GM21423 (cell line): ENCODE measurements at regions not wholly inside any gene's neighbourhood (a gene's known extent, or its start where the extent isn't known, plus 50 kb on each side); places are given as distances from the start of the nearest gene placed in this dataset.

Source experiments
- ATAC-seq: cut with Tn5 transposase; IDR thresholded peaks from one replicate; pipeline ENCODE4 v1.9.1; 2021; ENCODE audit warnings: mild to moderate bottlenecking, moderate library complexity; ENCODE audit not compliant: unreplicated experiment

GRCh38 chr1:219478811-219479210, 134.1 kb downstream of the ZC3H11B start:
- no peak for ATAC-seq

GRCh38 chr1:219477861-219478260, 135.0 kb downstream of the ZC3H11B start:
- ATAC-seq = no peak

- ATAC-seq = no peak
These were observed 136.2 kb downstream of the ZC3H11B start for GRCh38 chr1:219476716-219477115.

- peak; percentile 86 for ATAC-seq
These were observed 136.8 kb downstream of the ZC3H11B start for GRCh38 chr1:219476116-219476515.

DNA sequence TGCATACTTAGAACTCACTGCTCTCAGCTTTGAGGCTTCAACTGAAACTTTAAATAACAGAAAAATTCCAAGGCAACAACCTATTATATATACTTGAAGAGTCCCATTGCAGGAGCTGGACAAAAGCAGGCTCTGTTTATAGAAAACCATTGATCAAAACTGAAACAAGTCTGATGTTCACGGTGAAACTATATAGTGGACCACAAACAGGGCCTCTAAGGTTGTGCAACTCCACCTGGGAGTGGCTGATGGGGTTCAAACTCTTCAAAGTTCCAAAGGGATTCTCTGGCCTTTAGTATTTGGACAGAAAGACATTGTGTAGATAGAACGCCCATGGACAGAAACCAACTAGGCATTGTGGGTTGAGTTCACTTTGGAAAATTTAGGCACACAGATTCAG, 140.3 kb downstream of the ZC3H11B start:
- ATAC-seq = peak; percentile 38

- no peak for ATAC-seq
These were observed 145.4 kb downstream of the ZC3H11B start for GRCh38 chr1:219467524-219467923.

GRCh38 chr1:219466766-219467165, 146.1 kb downstream of the ZC3H11B start:
- no peak for ATAC-seq

- peak; percentile 39 for ATAC-seq
These were observed 147.5 kb downstream of the ZC3H11B start for GRCh38 chr1:219465212-219466093.

DNA sequence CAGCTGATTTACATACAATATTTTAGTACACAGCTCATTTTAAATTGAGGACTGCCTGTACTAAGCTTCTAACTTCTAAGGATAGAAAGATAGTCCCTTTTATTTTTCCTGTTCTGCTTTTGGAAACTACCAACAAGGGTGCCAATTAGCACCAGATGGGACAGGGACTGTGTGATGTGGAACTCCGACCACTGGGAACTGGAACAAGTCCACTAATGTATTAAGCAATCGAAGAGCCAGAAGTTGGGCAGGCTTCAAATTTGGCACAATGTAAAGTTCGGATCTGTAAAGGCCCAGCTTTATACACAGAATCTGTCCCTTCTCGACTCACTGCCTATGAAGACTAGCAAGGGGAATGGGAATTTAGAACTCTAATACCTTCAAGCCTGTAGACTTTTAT, 149.3 kb downstream of the ZC3H11B start:
- no peak for ATAC-seq

- ATAC-seq = no peak
These were observed 150.9 kb downstream of the ZC3H11B start for GRCh38 chr1:219461981-219462400.

GRCh38 chr1:219460896-219461815, 151.7 kb downstream of the ZC3H11B start:
- ATAC-seq = peak; percentile 85

- peak; percentile 27 for ATAC-seq
These were observed 152.6 kb downstream of the ZC3H11B start for GRCh38 chr1:219460081-219460895.

DNA sequence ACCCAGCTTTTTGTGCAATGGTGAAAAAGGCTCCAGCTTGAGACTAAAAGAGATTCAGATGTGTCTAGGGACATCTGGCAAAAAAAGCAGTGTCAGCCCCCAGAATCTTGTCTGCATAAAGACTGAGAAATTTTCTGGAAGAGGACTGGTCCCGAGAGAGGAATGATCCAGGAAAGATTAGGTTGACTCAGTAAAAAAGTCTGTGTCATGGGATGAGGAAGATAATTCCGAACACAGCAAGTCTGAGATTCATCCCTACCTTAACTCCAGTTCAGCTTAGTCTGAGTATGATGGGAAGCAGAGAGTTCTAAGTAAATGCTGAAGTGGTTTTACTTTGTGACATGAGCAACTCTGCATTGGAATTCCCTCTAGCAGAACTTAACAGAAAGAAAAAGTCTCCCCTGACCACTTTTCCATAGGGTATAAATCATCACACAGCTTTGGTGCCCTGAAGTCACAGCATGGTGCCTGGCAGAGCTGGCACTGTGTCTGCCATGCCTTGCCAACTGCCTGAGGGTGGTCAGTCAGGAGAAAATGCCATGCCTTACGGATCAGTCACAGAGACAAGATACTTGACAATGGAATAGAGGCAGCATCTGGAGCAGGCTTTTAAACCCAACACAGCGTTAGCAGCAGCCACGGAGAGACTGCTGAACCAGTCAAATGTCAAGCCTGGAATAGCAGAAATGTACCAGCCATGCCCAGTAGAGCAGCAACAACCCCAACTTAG, 153.4 kb downstream of the ZC3H11B start:
- ATAC-seq = no peak

DNA sequence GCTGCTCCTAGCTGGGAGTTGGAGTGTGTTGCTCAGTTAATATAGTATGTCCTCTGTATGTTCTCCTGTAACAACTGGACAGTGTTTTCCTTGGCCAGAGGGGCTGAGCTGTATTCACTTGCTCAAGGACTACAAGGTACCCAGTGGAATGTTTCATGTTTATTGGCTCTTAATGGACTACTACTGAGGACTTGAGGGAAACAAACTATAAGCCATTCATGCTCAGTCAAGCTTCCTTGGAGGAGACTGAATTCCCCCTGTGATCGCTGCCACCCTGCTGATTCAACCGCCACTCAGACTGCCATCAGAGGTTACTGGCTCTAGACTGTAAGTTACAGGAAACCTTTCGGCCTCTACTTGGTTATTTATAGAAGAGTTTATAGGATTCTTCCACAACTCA, 166.6 kb downstream of the ZC3H11B start:
- ATAC-seq = no peak

- no peak for ATAC-seq
These were observed 167.0 kb downstream of the ZC3H11B start for GRCh38 chr1:219445864-219446263.

DNA sequence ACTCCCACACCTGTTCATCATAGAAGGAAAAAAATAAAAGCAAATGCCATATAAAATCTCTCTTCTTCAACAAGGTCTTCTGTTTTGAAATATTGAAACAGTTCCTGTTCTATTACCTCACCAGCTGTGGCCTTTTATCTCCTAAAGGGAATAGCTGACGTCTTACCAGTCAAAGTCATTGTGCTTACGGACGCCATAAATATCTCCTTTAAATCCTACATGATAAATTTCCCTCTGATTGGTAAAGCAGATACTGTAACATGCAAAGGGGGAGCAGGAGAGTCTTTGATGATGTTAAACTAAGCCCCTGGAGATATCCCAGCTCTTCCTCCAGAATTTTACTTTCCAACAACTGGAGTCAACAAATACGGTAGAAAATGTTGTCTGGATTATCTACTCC, 168.4 kb downstream of the ZC3H11B start:
- no peak for ATAC-seq

GRCh38 chr1:219443763-219444162, 169.1 kb downstream of the ZC3H11B start:
- no peak for ATAC-seq

DNA sequence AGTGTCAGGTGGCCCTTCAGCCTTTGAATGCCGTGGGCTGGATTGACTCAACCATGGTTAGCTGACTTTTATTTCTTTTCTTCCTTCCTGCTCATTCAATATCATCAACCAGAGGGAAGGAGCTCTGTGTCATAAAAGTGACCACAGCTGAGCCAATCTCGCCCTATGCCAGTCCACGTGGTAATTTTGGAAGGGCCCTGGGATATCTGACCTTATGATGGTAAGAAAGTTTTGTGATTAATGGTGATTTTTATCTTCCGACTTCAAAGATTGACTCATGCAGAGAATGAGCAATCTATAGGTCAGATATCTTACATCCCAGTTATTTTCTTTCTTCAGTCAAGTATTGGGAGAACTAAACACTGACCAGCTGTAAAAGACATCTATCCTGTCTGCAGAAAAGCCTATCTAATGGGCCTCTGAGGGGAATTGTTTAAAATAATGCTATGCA, 170.3 kb downstream of the ZC3H11B start:
- no peak for ATAC-seq

GRCh38 chr1:219441884-219442283, 171.0 kb downstream of the ZC3H11B start:
- ATAC-seq = no peak

DNA sequence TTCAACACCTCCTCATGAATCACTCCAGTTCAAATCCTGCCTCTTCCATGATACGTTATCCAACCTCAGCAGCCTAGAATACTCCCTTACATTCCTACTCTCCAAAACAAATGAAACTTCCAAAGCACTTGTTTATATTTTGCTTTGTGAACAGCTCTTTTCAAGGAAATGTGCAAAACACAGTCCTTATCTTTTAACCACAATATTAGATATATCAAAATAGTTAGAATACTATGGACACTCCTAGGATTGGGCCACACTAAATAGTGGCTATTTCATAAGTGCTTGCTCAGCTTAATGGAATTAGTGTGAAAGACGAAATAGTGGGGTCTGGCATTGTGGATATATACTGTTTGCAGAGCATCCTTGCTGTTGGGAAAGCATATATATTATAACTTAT, 173.5 kb downstream of the ZC3H11B start:
- no peak for ATAC-seq
